ENCODE measurements at regions not wholly inside any gene's neighbourhood (a gene's known extent, or its start where the extent isn't known, plus 50 kb on each side); places are given as distances from the start of the nearest gene placed in this dataset.

GRCh38 chr9:11946531-11946930 lies 746.7 kb upstream of the TYRP1 start:
- Histone ChIP-seq H3K4me1 (ENCODE audit: low read depth) (no peaks in the 10 kb centered on the region), H3K4me3 (no peak overlapping the region), H3K9me3 (ENCODE audit: low read depth) (no peaks in the 10 kb centered on the region), H3K36me3 (no peaks in the 10 kb centered on the region), H3K27me3 (no peaks in the 10 kb centered on the region), H3K27ac (no peak overlapping the region)
- TF ChIP-seq, protein P1, sequence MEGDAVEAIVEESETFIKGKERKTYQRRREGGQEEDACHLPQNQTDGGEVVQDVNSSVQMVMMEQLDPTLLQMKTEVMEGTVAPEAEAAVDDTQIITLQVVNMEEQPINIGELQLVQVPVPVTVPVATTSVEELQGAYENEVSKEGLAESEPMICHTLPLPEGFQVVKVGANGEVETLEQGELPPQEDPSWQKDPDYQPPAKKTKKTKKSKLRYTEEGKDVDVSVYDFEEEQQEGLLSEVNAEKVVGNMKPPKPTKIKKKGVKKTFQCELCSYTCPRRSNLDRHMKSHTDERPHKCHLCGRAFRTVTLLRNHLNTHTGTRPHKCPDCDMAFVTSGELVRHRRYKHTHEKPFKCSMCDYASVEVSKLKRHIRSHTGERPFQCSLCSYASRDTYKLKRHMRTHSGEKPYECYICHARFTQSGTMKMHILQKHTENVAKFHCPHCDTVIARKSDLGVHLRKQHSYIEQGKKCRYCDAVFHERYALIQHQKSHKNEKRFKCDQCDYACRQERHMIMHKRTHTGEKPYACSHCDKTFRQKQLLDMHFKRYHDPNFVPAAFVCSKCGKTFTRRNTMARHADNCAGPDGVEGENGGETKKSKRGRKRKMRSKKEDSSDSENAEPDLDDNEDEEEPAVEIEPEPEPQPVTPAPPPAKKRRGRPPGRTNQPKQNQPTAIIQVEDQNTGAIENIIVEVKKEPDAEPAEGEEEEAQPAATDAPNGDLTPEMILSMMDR (IDR thresholded peaks at IDR 0.05; ENCODE audit: low read depth, low read length) = no peak
- no peak for DNase-seq (ENCODE audit: low read depth in 1 of 2, low spot score in 1 of 2)

GRCh38 chr9:11962327-11962726 lies 730.9 kb upstream of the TYRP1 start:
- H3K4me1 ChIP-seq (ENCODE audit: low read depth) = peaks cover 15% of the 10 kb centered on the region
- no peak overlapping the region for H3K27ac ChIP-seq
- H3K36me3 ChIP-seq = no peaks in the 10 kb centered on the region
- H3K9me3 ChIP-seq (ENCODE audit: low read depth) = no peaks in the 10 kb centered on the region
- TF ChIP-seq, protein P1 (IDR thresholded peaks at IDR 0.05; ENCODE audit: low read depth, low read length) = no peak
- H3K27me3 ChIP-seq = no peaks in the 10 kb centered on the region
- H3K4me3 ChIP-seq = no peak overlapping the region
- DNase-seq (ENCODE audit: low read depth in 1 of 2, low spot score in 1 of 2) = peak in 1 of 2 donors; percentile 1

- no peaks in the 10 kb centered on the region for H3K9me3 ChIP-seq (ENCODE audit: low read depth)
- peaks cover 18% of the 10 kb centered on the region for H3K4me1 ChIP-seq (ENCODE audit: low read depth)
- TF ChIP-seq, protein P1 (IDR thresholded peaks at IDR 0.05; ENCODE audit: low read depth, low read length) = no peak
- H3K36me3 ChIP-seq = no peaks in the 10 kb centered on the region
- H3K27me3 ChIP-seq = no peaks in the 10 kb centered on the region
- no peak overlapping the region for H3K4me3 ChIP-seq
- peak in 1 of 2 donors; percentile 80 for DNase-seq (ENCODE audit: low read depth in 1 of 2, low spot score in 1 of 2)
- peak overlapping the region; percentile 41 for H3K27ac ChIP-seq
Measured at GRCh38 chr9:11966786-11967185, 726.4 kb upstream of the TYRP1 start.

GRCh38 chr9:11968631-11969030 lies 724.6 kb upstream of the TYRP1 start:
- Histone ChIP-seq H3K4me3 (no peak overlapping the region), H3K36me3 (no peaks in the 10 kb centered on the region), H3K4me1 (ENCODE audit: low read depth) (peaks cover 18% of the 10 kb centered on the region), H3K27me3 (no peaks in the 10 kb centered on the region), H3K27ac (no peak overlapping the region), H3K9me3 (ENCODE audit: low read depth) (no peaks in the 10 kb centered on the region)
- TF ChIP-seq, protein P1 (IDR thresholded peaks at IDR 0.05; ENCODE audit: low read depth, low read length) = no peak
- no peak for DNase-seq (ENCODE audit: low read depth in 1 of 2, low spot score in 1 of 2)

- no peaks in the 10 kb centered on the region for H3K4me1 ChIP-seq (ENCODE audit: low read depth)
- no peaks in the 10 kb centered on the region for H3K27me3 ChIP-seq
- H3K9me3 ChIP-seq (ENCODE audit: low read depth) = no peaks in the 10 kb centered on the region
- no peak overlapping the region for H3K4me3 ChIP-seq
- TF ChIP-seq, protein P1 (IDR thresholded peaks at IDR 0.05; ENCODE audit: low read depth, low read length) = no peak
- H3K36me3 ChIP-seq = no peaks in the 10 kb centered on the region
- H3K27ac ChIP-seq = no peak overlapping the region
- no peak for DNase-seq (ENCODE audit: low read depth in 1 of 2, low spot score in 1 of 2)
Measured at GRCh38 chr9:11973011-11973410, 720.2 kb upstream of the TYRP1 start.

- no peak for DNase-seq (ENCODE audit: low read depth in 1 of 2, low spot score in 1 of 2)
- H3K27ac ChIP-seq = no peak overlapping the region
- H3K27me3 ChIP-seq = no peaks in the 10 kb centered on the region
- no peaks in the 10 kb centered on the region for H3K36me3 ChIP-seq
- H3K9me3 ChIP-seq (ENCODE audit: low read depth) = no peaks in the 10 kb centered on the region
- no peaks in the 10 kb centered on the region for H3K4me1 ChIP-seq (ENCODE audit: low read depth)
- no peak overlapping the region for H3K4me3 ChIP-seq
- TF ChIP-seq, protein P1 (IDR thresholded peaks at IDR 0.05; ENCODE audit: low read depth, low read length) = no peak
Measured at GRCh38 chr9:11973511-11973910, 719.7 kb upstream of the TYRP1 start.
